ENCODE measurements at regions not wholly inside any gene's neighbourhood (a gene's known extent, or its start where the extent isn't known, plus 50 kb on each side); places are given as distances from the start of the nearest gene placed in this dataset.

DNA sequence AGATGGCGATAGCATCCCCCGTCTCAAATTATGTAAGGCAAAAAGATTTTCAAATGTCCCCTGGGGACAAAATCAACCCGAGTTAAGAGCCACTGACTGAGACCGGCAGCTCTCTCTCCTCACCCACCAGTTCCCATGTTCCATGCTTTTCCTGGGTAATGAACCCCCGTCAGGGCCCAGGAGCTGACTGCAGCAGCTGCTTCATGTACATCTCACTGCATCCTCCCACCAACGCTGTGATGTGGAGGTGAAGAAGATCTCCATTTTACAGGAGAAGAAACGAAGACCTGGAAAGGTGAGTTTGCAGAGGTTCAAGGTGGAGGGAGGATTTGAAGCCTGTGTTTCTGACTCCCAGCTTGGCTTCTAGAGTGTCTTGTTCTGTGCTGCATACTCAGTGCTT, 481.1 kb downstream of the MIAT start:
- no peak for TF ChIP-seq POLR2A (IDR thresholded peaks at IDR 0.05)
- TF ChIP-seq POLR2AphosphoS5 (IDR thresholded peaks at IDR 0.05; ENCODE audit: insufficient read depth in 1 of 2, low read depth in 1 of 2) = no peak

Data from vagina (tissue), 2 donors.